Naive thymus-derived CD8-positive, alpha-beta T cell (primary cell): ENCODE measurements at regions not wholly inside any gene's neighbourhood (a gene's known extent, or its start where the extent isn't known, plus 50 kb on each side); places are given as distances from the start of the nearest gene placed in this dataset.

Experiments used
- ATAC-seq, 2 donors: fragments of 150-1000 bp; cut with Tn5 transposase in 1 of 2; sonication (Bioruptor Pico), chemical (Tn5 transposase) in 1 of 2; 1 replicate in 1 of 2; 2 replicates in 1 of 2; pipeline ENCODE4 v1.10.0; 2021; ENCODE audit warnings: mild to moderate bottlenecking in 2 of 2, moderate library complexity in 2 of 2
- POLR2A ChIA-PET: fragments of 350-600 bp; sonication (Branson Sonifier 250); formaldehyde crosslinking; loops from one replicate; lab custom pipeline; 2021; ENCODE audit warnings: antibody characterized with exemption; lab: Charles Lee
- DNase-seq, 10 donors: peaks; one replicate each; pipeline versions ENCODE4 v3.0.0 to v3.0.0-alpha.2; 2020 to 2022
- H3K27ac Mint-ChIP-seq, 10 donors: one replicate each; pipeline ENCODE4 v1.8.0; 2020 to 2022; ENCODE audit warnings: mild to moderate bottlenecking in 10 of 10, mixed read lengths in 10 of 10, moderate library complexity in 4 of 10, inconsistent platforms in 1 of 10
- H3K27me3 Mint-ChIP-seq, 5 donors: one replicate each; pipeline ENCODE4 v1.8.0; 2021 to 2022; ENCODE audit warnings: mixed read lengths in 5 of 5
- H3K36me3 Mint-ChIP-seq, 3 donors: one replicate each; pipeline ENCODE4 v1.8.0; 2020 to 2022; ENCODE audit warnings: mixed read lengths in 3 of 3, mild to moderate bottlenecking in 2 of 3, inconsistent platforms in 1 of 3
- H3K4me1 Mint-ChIP-seq, 4 donors: one replicate each; pipeline ENCODE4 v1.8.0; 2021 to 2022; ENCODE audit warnings: mixed read lengths in 4 of 4
- H3K4me3 Mint-ChIP-seq, 10 donors: one replicate each; pipeline ENCODE4 v1.8.0; 2020 to 2022; ENCODE audit warnings: mild to moderate bottlenecking in 10 of 10, mixed read lengths in 10 of 10, moderate library complexity in 6 of 10, inconsistent platforms in 1 of 10
- H3K9me3 Mint-ChIP-seq, 9 donors: one replicate each; pipeline ENCODE4 v1.8.0; 2020 to 2022; ENCODE audit warnings: mixed read lengths in 9 of 9, mild to moderate bottlenecking in 3 of 9, inconsistent platforms in 1 of 9, moderate library complexity in 1 of 9

DNA sequence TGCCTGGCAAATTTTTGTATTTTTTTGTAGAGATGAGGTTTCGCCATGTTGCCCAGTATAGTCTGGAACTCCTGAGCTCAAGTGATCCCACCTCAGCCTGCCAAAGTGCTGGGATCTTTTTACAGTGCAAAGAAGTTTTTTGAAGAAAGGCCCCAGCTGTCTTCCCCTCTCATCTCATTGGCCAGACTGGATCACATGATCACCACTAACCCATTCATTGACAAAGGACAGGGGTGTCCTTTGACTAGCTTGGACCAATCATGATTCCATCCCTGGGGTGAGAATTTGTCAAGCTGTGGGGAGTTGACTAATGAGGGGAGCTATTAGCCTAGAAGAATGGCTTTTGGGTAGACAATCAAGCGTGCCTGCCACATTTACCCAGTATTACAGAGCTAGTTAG lies 232.9 kb upstream of the TANK start:
- Mint-ChIP-seq H3K36me3 (no peaks in the 10 kb centered on the region), H3K9me3 (no peaks in the 10 kb centered on the region), H3K27ac (no peak overlapping the region), H3K27me3 (peaks cover 0 to 13% (median 9%) of the 10 kb centered on the region in 5 donors), H3K4me3 (no peak overlapping the region), H3K4me1 (no peaks in the 10 kb centered on the region)
- DNase-seq (no peak), ATAC-seq (no peak)
- POLR2A ChIA-PET: no interaction called here

DNA sequence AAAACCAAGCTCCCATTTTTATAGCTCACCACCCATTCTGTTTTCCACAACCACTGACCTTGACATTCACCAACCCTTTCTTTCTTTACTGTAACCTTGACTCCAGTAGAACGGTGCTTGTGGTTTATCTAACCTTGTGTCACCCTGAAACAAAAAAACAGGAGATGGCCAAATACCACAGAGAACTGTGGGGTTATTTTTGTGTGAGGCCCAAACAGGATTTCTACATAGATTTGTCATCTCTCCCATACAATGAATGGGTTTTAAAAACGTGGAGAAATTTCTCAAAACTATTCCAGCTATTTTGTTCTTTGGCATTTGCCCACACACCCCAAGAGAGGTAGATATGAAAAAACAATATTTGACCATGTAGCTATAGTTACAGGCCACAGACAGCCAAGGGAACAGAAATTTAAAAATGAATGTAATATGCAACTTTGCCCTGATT lies 231.3 kb upstream of the TANK start:
- Mint-ChIP-seq H3K27me3 (peaks cover 0 to 13% (median 8%) of the 10 kb centered on the region in 5 donors), H3K36me3 (no peaks in the 10 kb centered on the region), H3K9me3 (no peaks in the 10 kb centered on the region), H3K4me3 (no peak overlapping the region), H3K4me1 (no peaks in the 10 kb centered on the region), H3K27ac (no peak overlapping the region)
- POLR2A ChIA-PET: no interaction called here
- DNase-seq: no peak
- ATAC-seq: no peak

DNA sequence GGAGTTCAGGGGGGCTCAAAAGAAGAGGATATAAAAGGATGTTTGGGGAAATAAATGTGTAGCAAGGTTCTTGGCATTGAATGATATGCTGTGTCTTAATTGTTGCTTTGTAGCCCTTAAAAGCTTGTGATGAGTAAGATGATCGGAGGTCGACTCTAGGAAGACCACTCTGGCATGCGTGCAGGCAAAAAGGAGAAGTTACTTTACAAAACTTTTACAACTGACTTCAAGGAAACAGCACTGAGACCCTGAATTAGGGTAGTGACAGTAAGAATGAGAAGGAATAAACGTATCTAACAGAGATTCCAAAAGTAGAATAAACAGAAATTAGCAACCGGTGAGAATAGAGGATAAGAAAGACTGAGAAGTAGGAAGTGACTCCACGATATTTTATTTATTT lies 228.7 kb upstream of the TANK start:
- Mint-ChIP-seq H3K4me3 (no peak overlapping the region), H3K36me3 (no peaks in the 10 kb centered on the region), H3K4me1 (no peaks in the 10 kb centered on the region), H3K27ac (no peak overlapping the region), H3K9me3 (no peaks in the 10 kb centered on the region), H3K27me3 (peaks cover 0 to 16% (median 8%) of the 10 kb centered on the region in 5 donors)
- DNase-seq: no peak
- POLR2A ChIA-PET: no interaction called here
- ATAC-seq: no peak

DNA sequence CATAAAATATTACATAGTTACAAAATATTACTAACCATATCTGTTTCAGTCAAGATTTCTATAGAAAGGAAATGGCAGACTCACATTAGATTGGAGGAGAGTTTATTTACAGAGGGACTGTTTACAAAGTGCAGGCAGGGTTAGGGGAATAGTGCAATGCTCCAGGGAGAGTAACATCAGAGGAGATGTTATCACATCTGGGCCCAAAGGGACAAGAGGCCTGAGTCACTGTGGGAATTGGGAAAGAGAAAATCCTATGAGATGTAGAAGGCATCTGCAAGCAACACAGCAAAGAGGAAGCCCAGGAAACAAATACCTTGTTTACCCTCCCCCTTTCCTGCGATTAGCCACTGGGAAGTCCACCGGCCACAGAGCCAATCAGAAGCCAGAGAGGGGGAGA lies 227.3 kb upstream of the TANK start:
- Mint-ChIP-seq H3K9me3 (no peaks in the 10 kb centered on the region), H3K27me3 (peaks cover 0 to 16% (median 8%) of the 10 kb centered on the region in 5 donors), H3K36me3 (no peaks in the 10 kb centered on the region), H3K4me1 (no peaks in the 10 kb centered on the region), H3K4me3 (no peak overlapping the region), H3K27ac (no peak overlapping the region)
- DNase-seq: no peak
- POLR2A ChIA-PET: interaction anchor here (1.1 kb wide), 1 partner anchor 9 kb away, joined by 3 read pairs; no protein-coding TSS in a partner anchor
- ATAC-seq: no peak

DNA sequence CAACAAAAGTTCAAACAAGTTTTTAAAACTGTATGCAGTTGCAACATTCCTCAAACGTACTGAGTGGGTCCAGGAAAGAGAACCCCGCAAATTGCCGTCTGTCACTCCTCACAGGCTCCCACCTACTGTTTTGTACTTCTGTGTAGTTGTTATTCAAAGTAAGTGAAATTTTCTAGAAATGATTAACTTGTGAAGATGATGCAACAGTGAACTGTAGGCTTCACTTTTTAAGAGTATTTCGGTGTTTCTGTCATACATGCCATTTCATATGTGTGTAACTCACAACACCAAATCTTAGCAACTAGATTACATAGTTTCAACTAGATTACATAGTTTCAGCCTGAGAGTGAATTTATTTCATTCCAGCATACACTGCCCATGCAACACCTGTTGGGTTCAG lies 226.0 kb upstream of the TANK start:
- ATAC-seq (no peak), DNase-seq (no peak)
- POLR2A ChIA-PET: no interaction called here
- H3K27ac Mint-ChIP-seq: no peak overlapping the region
- H3K36me3 Mint-ChIP-seq: no peaks in the 10 kb centered on the region
- H3K27me3 Mint-ChIP-seq: peaks cover 0 to 16% (median 8%) of the 10 kb centered on the region in 5 donors
- no peaks in the 10 kb centered on the region for H3K9me3 Mint-ChIP-seq
- peaks cover 0 to 1% (median 0%) of the 10 kb centered on the region in 4 donors for H3K4me1 Mint-ChIP-seq
- H3K4me3 Mint-ChIP-seq: no peak overlapping the region

DNA sequence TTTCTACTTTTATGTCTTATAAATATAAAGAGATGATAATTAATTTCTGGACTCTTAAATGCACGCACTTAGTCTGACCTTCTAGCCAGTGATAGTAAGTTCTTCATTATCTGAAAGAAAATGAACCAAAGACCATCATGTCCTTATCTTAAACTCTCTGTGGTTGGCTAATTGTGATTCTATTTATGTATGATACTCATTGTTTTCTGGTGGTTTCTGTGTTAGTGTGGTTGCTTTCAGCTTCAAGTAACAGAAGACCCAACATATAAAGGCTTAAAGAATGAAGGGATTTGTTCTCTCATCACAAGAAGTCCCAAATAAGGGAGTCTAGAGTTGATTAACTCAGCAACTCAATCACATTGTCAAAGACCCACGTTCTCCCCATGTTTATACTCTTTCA lies 225.2 kb upstream of the TANK start:
- no peak for ATAC-seq
- peaks cover 0 to 13% (median 6%) of the 10 kb centered on the region in 5 donors for H3K27me3 Mint-ChIP-seq
- H3K4me3 Mint-ChIP-seq: no peak overlapping the region

DNA sequence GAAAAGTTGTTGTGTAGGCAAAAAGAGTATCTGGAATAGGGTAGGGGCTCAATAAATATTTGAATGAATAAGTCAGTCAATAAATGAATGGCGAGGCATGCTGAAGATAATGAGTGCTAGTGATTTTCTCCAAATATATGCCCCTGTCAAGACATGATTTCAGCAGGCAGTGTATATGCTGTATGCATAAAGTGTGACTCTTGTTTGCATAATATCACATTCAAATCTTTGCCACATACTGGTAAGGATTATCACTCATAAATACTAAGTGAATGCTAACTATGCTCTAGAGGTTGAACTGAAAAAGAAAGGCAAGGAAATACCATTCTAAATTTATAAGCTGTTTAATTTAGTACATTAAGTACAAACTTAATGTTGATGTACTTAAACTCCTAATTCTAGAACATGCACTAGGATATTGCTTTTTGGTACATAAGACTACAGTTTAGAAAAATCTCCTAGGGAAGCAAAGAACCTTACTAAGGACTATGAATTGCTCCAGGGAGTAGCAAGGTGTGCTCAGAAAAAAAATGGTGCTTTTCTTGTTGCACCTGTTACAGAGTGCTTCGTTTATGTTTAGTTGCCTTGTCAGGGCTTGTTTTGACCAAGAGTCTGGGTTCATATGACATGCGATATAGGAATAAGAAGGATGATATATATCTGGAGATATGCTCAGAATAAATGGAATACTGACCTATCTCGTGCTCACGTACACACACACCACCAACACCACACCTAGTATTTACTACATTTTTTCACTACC lies 224.0 kb upstream of the TANK start:
- no peak for ATAC-seq
- POLR2A ChIA-PET: no interaction called here
- Mint-ChIP-seq H3K27me3 (peaks cover 0 to 7% (median 2%) of the 10 kb centered on the region in 5 donors), H3K4me1 (peaks cover 4 to 13% (median 10%) of the 10 kb centered on the region in 4 donors), H3K27ac (no peak overlapping the region), H3K36me3 (no peaks in the 10 kb centered on the region), H3K4me3 (no peak overlapping the region), H3K9me3 (no peaks in the 10 kb centered on the region)
- DNase-seq: no peak

More for the DNA sequence above, 225.2 kb upstream of the TANK start:
- H3K9me3 Mint-ChIP-seq: no peaks in the 10 kb centered on the region
- POLR2A ChIA-PET: no interaction called here
- no peaks in the 10 kb centered on the region for H3K36me3 Mint-ChIP-seq
- no peak for DNase-seq
- H3K4me1 Mint-ChIP-seq: peaks cover 0 to 7% (median 3%) of the 10 kb centered on the region in 4 donors
- H3K27ac Mint-ChIP-seq: no peak overlapping the region

DNA sequence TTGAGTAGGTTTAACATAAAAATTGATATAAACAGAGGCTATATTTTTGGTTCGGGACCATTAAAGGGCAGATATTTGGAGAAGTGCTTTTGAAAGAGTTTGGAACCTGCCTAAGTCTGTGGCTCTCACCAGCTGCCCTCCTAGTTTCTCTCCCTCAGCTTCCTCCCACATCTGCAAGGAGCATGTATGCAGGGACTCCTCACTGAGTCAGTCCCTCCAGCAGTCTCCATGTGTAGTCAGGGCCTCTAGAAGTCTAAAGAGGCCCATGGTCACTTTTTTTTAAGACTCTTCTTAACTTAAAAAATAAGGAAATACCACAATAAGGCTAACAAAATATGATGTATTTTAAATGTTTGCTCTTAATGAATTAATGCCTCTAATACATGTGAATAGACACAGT lies 220.0 kb upstream of the TANK start:
- peaks cover 4 to 14% (median 11%) of the 10 kb centered on the region in 4 donors for H3K4me1 Mint-ChIP-seq
- H3K27ac Mint-ChIP-seq: peak overlapping the region in 1 of 10 donors; percentile 36
- ATAC-seq (no peak), DNase-seq (no peak)
- H3K9me3 Mint-ChIP-seq: no peaks in the 10 kb centered on the region
- peaks cover 0 to 4% (median 0%) of the 10 kb centered on the region in 5 donors for H3K27me3 Mint-ChIP-seq
- H3K4me3 Mint-ChIP-seq: no peak overlapping the region
- POLR2A ChIA-PET: no interaction called here
- no peaks in the 10 kb centered on the region for H3K36me3 Mint-ChIP-seq

DNA sequence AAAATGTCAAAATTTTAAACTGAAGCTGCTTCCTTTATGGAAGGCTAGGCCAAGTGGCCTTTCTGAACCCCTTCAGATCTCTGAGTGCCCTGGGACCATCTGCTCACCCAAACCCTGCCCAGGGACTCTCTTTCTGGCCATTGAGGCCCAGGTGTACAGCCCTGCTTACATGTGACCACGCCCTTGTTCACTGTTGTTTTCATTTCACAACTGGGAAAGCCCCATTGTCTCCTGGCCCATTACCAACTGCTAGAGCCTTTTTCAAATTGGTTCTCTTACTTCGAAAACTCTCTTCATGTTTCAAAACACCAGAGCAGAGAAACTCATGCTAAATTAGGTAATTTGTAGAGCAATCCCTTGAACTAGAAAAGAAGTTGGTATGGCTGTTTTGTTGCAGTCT lies 219.5 kb upstream of the TANK start:
- Mint-ChIP-seq H3K9me3 (no peaks in the 10 kb centered on the region), H3K27ac (peak overlapping the region in 5 of 10 donors; percentile 9 to 68 (median 14)), H3K27me3 (peaks cover 0 to 3% (median 0%) of the 10 kb centered on the region in 5 donors), H3K36me3 (no peaks in the 10 kb centered on the region), H3K4me1 (peaks cover 4 to 14% (median 11%) of the 10 kb centered on the region in 4 donors), H3K4me3 (no peak overlapping the region)
- POLR2A ChIA-PET: no interaction called here
- peak in 1 of 2 donors; percentile 30 for ATAC-seq
- DNase-seq: no peak

DNA sequence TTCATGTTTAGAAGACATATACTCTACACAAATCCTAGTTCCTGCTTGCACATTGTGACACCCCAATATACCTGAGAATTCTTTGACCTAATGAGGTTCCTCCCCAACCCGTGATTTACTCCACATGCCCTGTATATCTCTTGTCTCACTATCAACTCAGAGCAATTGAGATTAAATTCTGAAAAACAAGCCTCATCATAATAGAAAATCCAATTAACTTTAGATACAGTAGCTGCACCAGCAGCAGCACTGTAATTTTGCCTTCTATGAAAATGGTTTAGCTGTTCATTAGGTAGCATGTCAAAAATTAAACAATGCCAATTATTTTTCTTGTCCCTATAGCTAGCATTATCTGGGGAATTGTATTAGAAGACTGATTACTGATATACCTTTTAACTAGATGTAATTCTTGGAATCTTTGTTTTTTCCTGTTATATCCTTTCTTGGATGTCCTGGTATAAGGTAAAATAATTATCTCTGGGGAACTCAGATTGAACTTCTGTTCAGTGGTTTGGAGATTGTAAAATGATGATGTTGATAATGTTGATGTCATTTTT lies 218.9 kb upstream of the TANK start:
- H3K27ac Mint-ChIP-seq: peak overlapping the region in 3 of 10 donors; percentile 9 to 14 (median 14)
- POLR2A ChIA-PET: interaction anchor here (1.2 kb wide), 1 partner anchor 9 kb away, joined by 3 read pairs; no protein-coding TSS in a partner anchor
- no peak for ATAC-seq

DNA sequence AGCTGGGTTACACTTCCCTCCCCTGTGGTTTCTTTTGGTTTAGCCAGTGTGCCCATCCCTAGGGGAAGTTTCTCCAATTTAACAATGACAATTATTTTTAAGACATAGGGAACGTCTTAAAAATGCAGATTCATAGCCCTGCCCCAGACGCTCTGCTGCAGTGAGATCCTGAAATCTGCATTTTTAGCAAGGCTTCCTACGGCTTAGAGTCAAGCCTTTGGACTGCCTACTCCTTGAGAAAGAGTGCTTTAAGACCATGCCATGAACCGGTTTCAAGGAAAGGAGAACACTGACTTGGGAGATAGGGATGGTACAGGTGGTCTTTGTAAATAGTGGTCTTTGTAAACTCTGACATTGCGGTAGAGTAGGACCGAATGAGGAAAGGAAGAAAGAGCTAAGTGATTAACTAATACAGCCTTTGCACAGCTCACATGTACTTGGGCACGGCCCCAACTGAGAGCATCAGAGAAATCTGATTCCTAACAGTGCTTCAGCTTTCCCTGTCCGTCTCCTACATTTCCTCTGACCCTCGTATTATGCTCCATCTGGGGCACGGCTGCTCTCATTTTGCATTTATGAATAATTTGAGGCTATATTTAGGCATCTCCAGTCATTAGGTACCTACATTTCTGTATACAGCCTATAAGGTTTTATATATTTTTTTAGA lies 217.6 kb upstream of the TANK start:
- Mint-ChIP-seq H3K9me3 (no peaks in the 10 kb centered on the region), H3K4me3 (no peak overlapping the region), H3K4me1 (peaks cover 4 to 14% (median 11%) of the 10 kb centered on the region in 4 donors), H3K27ac (no peak overlapping the region), H3K36me3 (no peaks in the 10 kb centered on the region), H3K27me3 (no peaks in the 10 kb centered on the region)
- POLR2A ChIA-PET: interaction anchor here (1.2 kb wide), 1 partner anchor 10 kb away, joined by 3 read pairs; no protein-coding TSS in a partner anchor
- ATAC-seq (no peak), DNase-seq (no peak)

More for the DNA sequence above, 218.9 kb upstream of the TANK start:
- Mint-ChIP-seq H3K36me3 (no peaks in the 10 kb centered on the region), H3K4me1 (peaks cover 4 to 14% (median 11%) of the 10 kb centered on the region in 4 donors), H3K4me3 (no peak overlapping the region), H3K9me3 (no peaks in the 10 kb centered on the region), H3K27me3 (no peaks in the 10 kb centered on the region)
- no peak for DNase-seq

DNA sequence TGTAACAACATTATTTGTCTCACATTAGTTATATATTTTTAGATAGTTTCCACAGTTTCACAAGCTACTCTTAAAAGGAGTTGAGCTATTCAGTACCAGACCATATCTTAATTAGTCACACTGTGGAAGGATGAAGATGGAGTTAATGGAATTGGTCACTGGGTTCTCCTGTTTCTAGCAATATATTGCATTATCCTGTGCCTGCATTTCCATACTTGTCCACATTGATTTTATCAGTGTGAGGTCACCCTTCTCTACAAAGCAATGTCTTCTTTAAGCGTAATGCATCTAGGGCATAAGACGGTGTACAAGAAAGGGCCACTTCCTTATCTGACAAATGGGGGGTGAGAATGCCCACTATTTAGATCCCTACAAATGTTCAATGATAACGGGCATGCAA lies 216.8 kb upstream of the TANK start:
- no peaks in the 10 kb centered on the region for H3K9me3 Mint-ChIP-seq
- no peak overlapping the region for H3K27ac Mint-ChIP-seq
- no peaks in the 10 kb centered on the region for H3K27me3 Mint-ChIP-seq
- H3K36me3 Mint-ChIP-seq: no peaks in the 10 kb centered on the region
- no peak for DNase-seq
- H3K4me3 Mint-ChIP-seq: no peak overlapping the region
- POLR2A ChIA-PET: no interaction called here
- peaks cover 4 to 14% (median 11%) of the 10 kb centered on the region in 4 donors for H3K4me1 Mint-ChIP-seq
- ATAC-seq: no peak
